HCT116 (cell line): ENCODE measurements at regions not wholly inside any gene's neighbourhood (a gene's known extent, or its start where the extent isn't known, plus 50 kb on each side); places are given as distances from the start of the nearest gene placed in this dataset.

Source experiments
- CTCF ChIP-seq, 3 experiments: fragments of 200-600 bp in 1 of 3; sonication (generic) in 1 of 3; IDR thresholded peaks in 2 of 3; conservative IDR thresholded peaks in 1 of 3; 2 replicates each; pipeline ENCODE4 v1.5.1; 2012 to 2017; ENCODE audit warnings: low read depth in 2 of 3, low read length in 2 of 3, antibody characterized with exemption in 1 of 3, borderline replicate concordance in 1 of 3, control low read depth in 1 of 3, mild to moderate bottlenecking in 1 of 3, mixed read lengths in 1 of 3, mixed run types in 1 of 3, moderate library complexity in 1 of 3; ENCODE audit not compliant: insufficient read depth in 1 of 3
- TF ChIP-seq, protein P1 (sequence below): IDR thresholded peaks from 2 replicates; pipeline ENCODE4 v1.6.1; 2012

DNA sequence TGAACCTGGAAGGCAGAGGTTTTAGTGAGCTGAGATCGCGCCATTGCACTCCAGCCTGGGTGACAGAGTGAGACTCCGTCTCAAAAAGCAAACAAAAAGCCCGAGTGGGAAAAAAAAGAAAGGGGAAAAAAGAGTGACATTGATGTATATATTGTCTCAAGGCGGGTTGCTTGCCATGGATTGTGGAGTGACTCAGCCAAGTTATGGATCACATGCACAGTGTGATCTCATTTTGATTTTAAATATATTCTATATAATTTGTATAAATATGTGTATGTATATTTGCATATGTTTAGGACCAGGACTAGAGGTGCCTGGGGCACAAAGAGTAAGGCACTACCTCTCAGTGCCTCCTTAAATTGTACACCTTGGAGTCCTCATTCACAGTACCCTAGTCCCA lies 116.2 kb upstream of the RASSF8 start:
- TF ChIP-seq, protein P1, sequence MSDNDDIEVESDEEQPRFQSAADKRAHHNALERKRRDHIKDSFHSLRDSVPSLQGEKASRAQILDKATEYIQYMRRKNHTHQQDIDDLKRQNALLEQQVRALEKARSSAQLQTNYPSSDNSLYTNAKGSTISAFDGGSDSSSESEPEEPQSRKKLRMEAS = no peak
- no peak for TF ChIP-seq CTCF (IDR thresholded peaks at IDR 0.05 in 2 of 3, conservative IDR thresholded peaks at IDR 0.05 in 1 of 3; ENCODE audit: borderline replicate concordance in 1 of 3, insufficient read depth in 1 of 3, low read depth in 2 of 3, low read length in 2 of 3)
